ENCODE measurements at regions not wholly inside any gene's neighbourhood (a gene's known extent, or its start where the extent isn't known, plus 50 kb on each side); places are given as distances from the start of the nearest gene placed in this dataset.

DNA sequence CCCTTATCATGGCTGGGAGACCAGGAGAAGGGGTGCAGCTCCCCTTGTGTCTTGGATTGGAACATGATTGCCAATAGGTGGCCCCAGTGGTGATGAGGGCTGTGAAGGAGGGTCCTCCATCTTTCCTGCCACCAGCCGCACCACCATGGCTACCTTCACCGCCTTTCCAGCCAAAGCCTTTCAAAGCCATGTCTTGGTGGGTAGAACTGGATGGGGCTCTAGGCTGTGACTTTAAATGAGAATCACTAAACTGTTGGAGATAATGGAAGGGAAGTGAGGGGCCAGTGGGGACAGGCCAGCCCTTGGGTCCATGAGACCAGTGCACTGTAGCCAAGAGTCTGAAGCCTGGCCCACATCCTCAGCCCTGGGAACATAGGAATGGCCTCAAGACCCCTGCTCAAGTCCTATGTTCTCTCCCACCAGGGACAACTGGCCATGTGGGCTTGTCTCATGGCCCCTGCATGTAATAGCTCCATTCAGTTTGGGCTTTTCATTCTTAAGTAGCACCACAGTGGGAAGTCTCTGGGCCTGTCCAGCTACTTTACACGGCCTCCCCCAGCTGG lies 345.7 kb downstream of the DYSF start (continued):
- TF ChIP-seq, protein P1, sequence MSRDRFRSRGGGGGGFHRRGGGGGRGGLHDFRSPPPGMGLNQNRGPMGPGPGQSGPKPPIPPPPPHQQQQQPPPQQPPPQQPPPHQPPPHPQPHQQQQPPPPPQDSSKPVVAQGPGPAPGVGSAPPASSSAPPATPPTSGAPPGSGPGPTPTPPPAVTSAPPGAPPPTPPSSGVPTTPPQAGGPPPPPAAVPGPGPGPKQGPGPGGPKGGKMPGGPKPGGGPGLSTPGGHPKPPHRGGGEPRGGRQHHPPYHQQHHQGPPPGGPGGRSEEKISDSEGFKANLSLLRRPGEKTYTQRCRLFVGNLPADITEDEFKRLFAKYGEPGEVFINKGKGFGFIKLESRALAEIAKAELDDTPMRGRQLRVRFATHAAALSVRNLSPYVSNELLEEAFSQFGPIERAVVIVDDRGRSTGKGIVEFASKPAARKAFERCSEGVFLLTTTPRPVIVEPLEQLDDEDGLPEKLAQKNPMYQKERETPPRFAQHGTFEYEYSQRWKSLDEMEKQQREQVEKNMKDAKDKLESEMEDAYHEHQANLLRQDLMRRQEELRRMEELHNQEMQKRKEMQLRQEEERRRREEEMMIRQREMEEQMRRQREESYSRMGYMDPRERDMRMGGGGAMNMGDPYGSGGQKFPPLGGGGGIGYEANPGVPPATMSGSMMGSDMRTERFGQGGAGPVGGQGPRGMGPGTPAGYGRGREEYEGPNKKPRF (IDR thresholded peaks at IDR 0.05; ENCODE audit: low read depth, low read length), result no peak
- TF ChIP-seq MAFG (tag; conservative IDR thresholded peaks at IDR 0.05), result no peak
- TF ChIP-seq ZFP1 (CRISPR knock-in tag; IDR thresholded peaks at IDR 0.05), result no peak
- TF ChIP-seq, protein P2, sequence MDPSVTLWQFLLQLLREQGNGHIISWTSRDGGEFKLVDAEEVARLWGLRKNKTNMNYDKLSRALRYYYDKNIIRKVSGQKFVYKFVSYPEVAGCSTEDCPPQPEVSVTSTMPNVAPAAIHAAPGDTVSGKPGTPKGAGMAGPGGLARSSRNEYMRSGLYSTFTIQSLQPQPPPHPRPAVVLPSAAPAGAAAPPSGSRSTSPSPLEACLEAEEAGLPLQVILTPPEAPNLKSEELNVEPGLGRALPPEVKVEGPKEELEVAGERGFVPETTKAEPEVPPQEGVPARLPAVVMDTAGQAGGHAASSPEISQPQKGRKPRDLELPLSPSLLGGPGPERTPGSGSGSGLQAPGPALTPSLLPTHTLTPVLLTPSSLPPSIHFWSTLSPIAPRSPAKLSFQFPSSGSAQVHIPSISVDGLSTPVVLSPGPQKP (CRISPR knock-in tag; IDR thresholded peaks at IDR 0.05), result no peak
- no peak for TF ChIP-seq MECOM (CRISPR knock-in tag; IDR thresholded peaks at IDR 0.05)
- TF ChIP-seq XRCC4 (IDR thresholded peaks at IDR 0.05; ENCODE audit: extremely low read depth, insufficient read depth, insufficient read length), result no peak
- TF ChIP-seq POU5F1 (IDR thresholded peaks at IDR 0.05; ENCODE audit: borderline replicate concordance, low read depth, low read length, partially characterized antibody), result no peak
- no peak for TF ChIP-seq GATA2 (CRISPR knock-in tag; IDR thresholded peaks at IDR 0.05)
- no peak for TF ChIP-seq ZNF3 (CRISPR knock-in tag; IDR thresholded peaks at IDR 0.05)

Measured in K562 (cell line).